Stomach (tissue), 4 donors: ENCODE measurements at regions not wholly inside any gene's neighbourhood (a gene's known extent, or its start where the extent isn't known, plus 50 kb on each side); places are given as distances from the start of the nearest gene placed in this dataset.

Experiments
- POLR2A ChIP-seq, 4 donors: fragments of 450-650 bp; IDR thresholded peaks; one replicate each; pipeline ENCODE4 v1.6.1; 2016; ENCODE audit warnings: antibody characterized with exemption in 4 of 4, control low read depth in 2 of 4, mild to moderate bottlenecking in 1 of 4, moderate library complexity in 1 of 4
- POLR2AphosphoS5 ChIP-seq, 3 donors: sonication (generic); formaldehyde crosslinking; IDR thresholded peaks; one replicate each; pipeline ENCODE4 v1.6.1; 2016; ENCODE audit warnings: antibody characterized with exemption in 3 of 3

- TF ChIP-seq POLR2AphosphoS5 (IDR thresholded peaks at IDR 0.05) (no peak), POLR2A (IDR thresholded peaks at IDR 0.05) (no peak)
These were observed 424.1 kb upstream of the KIRREL3 start for GRCh38 chr11:127424661-127425060.
